HG03342 (cell line): ENCODE measurements at regions not wholly inside any gene's neighbourhood (a gene's known extent, or its start where the extent isn't known, plus 50 kb on each side); places are given as distances from the start of the nearest gene placed in this dataset.

Experiments
- ATAC-seq: cut with Tn5 transposase; IDR thresholded peaks from one replicate; pipeline ENCODE4 v1.9.1; 2021; ENCODE audit warnings: mild to moderate bottlenecking, moderate library complexity; ENCODE audit not compliant: unreplicated experiment

DNA sequence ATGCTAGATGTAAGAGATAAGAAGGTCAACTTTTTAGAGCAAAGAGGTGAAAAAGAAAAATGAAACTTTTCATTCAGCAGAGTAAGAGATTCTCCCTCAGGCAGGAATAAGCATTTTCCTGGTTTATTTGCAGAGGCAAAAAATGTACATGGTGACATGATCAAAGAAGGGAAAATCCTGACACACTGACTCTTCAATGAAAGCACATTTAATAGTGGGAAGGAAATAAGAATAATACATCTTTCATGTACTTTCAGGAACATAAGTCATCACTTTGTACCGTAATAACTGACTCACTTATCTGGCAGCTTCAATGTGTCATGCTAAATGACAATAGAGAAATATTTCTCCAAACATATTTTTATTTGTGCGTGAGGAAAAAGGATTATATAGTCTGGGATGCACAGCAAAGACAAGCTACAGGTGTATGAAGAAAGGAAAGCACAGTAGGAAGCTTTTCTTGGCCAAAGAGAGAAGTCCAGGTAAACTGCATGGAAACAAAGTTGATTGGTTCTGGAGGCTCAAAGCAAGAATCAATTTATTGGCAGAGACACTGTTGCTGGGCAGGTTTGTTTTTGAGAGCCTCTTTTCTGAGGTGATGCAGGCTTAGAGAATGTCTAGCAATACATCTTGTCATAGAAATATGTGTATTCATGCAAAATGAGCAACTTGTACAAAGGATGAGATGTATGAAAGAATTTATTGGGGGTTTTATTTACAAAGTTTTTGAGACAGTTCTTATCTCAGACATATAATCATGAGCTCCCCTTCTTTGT, 1409.0 kb downstream of the PLA2G4A start:
- no peak for ATAC-seq

DNA sequence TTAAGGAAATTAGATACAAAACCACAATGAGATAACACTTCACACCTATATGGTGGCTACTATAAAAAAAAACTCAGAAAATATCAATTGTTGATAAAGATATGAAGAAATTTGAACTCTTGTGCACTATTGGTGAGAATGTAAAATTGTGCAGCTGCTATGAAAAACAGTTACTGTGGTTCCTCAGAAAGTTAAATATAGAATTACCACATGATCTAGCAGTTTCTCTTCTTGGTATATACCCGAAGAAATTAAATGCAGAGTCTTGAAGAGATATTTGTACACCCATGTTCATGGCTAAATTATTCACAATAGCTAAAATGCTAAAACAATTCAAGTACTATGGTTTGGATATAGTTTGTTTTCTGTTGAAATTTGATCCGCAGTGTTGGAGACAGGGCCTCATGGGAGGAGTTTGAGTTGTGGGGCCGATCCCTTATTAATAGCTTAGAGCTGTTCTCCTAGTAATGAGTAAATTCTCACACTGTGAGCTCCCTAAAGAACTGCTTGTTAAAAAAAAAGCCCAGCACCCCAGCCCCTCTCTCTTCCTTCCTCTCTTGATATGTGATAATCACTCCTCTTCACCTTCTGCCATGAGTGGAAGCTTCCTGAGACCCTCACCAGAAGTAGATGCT, 1412.1 kb downstream of the PLA2G4A start:
- ATAC-seq, result no peak

DNA sequence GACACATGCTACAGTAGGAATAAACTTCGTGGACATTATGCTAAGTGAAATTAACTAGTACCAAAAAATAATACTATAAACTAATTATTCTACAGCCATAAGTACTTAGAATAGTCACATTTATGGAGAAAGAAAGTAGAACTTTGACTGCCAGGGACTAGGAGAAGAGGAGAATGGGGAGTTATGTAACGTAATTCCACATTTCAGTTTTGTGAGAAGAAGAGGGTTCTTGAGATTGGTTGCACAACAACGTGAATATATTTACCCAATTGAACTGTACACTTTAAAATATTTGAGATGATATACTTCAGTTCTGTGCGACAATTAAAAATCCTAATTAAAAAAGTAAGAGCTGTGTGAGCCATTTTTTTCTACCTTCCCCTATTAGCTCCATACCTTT, 1412.9 kb downstream of the PLA2G4A start:
- no peak for ATAC-seq

DNA sequence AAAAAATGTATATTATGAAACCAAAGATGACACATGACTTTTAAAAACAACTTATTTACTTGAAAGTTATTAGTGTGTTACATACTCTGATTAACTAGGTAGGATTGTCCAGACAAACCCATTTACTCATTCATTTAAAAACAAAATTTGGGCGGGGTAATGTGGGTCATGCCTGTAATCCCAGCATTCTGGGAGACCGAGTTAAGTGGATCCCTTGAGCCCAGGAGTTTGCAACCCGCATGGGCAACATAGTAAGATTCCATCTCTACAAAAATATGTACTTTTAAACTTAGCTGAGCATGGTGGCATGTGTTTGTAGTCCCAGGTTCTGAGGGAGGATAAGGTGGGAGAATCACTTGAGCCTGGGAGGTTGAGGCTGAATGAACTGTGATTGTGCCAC, 1414.7 kb downstream of the PLA2G4A start:
- ATAC-seq, result no peak

DNA sequence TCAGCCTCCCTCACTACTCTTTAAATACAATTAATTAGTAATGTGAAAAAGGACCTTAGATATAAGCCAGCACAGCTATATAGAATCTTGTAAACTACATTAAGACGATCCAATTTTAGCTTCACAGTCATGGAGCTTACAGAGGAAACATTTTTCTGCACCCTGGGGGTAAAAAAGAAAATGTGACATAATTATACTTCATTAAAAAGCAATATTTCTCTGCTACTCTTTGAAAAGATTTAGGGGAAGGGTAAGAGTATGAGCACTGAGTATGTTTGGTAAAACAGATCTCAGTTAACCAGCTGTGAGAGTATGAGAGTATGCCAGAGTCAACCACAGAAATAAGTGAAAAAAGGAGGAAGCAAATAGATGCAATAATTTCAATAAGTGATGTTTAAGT, 1415.9 kb downstream of the PLA2G4A start:
- ATAC-seq, result no peak

DNA sequence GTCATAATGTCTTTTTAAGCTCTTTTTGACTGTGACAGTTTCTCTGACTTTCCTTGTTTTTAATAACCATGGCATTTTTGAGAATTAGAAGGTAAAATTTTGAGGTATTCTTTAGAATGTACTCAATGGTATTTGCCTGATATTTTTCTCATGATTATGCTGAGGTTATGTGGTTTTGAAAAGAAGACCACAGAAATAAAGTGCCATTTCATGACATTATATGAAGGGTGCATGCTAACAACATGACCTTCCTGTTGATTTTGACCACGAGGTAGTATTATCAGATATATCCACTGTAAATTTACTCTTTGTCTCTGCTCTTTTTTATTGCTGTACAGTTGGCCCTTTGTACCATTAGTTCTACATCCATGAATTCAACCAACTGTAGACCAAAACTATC, 1418.5 kb downstream of the PLA2G4A start:
- no peak for ATAC-seq

DNA sequence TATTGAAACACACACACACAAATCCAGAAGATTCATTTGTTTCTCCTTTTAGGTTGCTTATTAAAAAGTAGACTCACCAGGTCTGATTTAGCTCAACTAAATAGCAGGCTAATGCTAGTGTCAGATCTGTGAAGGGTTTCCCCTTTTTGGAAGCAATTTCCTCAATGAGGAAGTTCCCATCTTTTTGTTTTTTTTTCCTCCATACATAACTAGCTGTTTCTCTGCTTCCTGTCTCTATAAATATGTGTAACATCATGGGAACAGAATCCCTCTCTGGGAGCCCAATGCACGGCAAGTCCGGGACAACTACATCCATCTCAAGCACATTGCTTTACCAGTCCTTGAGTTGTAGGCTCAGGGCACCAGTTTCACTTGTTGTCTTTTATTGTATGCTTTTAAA, 1421.1 kb downstream of the PLA2G4A start:
- no peak for ATAC-seq

- ATAC-seq, result no peak
Observed at GRCh38 chr1:188251036-188251435, 1422.3 kb downstream of the PLA2G4A start.

GRCh38 chr1:188261849-188262248, 1433.1 kb downstream of the PLA2G4A start:
- no peak for ATAC-seq

DNA sequence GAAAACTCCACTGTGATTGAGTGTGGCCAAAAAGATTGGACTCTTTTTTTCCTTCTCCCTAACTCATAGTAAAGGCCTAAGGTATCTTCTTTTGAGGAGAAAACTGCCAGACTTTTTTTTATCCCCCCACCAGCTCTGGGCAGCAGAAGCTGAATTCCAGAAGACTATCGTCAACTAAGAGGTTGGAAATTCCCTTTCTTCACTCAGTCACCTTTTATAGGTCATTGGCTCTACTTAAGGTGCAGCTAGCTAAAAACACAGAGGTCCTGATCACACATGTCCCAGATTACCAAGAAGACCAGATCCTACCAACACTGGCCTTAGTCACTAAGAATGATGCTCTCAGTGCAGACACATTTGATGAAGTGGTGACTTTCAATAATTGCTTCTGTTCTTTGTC, 1441.2 kb downstream of the PLA2G4A start:
- ATAC-seq, result no peak

DNA sequence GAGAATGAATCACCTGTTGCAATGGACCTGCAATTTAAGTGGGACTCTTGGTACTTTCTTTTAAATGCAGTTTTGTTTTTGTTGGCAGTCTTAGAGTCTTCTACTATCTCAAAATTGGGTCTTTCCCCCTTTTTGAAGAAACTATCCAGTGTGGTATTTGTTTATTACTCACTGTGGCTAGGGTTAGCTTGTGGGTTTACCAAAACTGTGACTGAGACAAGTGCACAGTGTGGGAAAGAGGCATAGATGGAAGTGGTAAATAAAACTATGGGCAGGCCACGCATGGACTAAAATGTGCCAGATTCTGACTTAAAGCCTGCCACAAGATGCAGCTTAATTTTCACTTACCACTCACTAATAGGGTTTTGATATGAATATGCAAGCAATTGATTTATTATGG, 1441.7 kb downstream of the PLA2G4A start:
- ATAC-seq, result no peak

GRCh38 chr1:188277771-188278170, 1449.0 kb downstream of the PLA2G4A start:
- ATAC-seq, result no peak

DNA sequence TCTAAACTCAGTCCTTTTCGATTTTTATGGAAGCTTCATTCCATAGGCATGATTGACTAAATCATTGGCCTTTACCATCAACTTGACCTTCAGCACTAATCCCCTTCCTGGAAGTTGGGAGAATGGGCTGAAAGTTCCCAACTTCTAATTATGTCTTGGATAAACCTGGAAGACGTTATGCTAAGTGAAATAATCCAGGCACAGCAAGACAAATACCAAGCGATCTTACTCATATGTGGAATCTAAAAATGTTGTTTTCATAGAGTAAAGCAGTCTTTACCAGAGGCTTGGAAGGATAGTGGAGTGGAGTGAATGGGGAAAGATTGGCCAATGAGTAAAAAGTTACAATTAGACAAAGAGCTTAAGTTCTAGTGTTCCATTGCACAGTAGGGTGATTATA, 1453.2 kb downstream of the PLA2G4A start:
- ATAC-seq, result no peak

GRCh38 chr1:188295157-188295556, 1466.4 kb downstream of the PLA2G4A start:
- no peak for ATAC-seq

DNA sequence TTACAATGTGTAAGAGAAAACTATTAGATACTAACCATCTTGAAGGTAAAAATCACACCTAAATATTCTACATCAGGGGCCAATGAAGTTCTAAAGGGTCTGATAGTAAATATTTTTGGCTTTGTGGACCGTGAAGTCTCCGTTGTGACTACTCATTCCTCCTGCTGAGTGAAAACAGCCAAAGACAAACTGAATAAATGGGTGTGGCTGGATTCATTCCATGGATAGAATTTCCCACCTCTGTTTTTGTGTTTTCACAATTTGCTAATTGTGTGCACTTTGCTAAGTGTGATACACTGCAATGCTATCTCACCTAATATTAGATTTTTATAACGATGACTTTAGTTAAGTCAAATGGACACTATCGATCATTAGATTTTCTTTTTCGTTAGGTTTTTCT, 1474.0 kb downstream of the PLA2G4A start:
- no peak for ATAC-seq

- ATAC-seq, result no peak
Observed at GRCh38 chr1:188314557-188315137, 1485.9 kb downstream of the PLA2G4A start.

GRCh38 chr1:188317894-188318293, 1489.1 kb downstream of the PLA2G4A start:
- no peak for ATAC-seq

DNA sequence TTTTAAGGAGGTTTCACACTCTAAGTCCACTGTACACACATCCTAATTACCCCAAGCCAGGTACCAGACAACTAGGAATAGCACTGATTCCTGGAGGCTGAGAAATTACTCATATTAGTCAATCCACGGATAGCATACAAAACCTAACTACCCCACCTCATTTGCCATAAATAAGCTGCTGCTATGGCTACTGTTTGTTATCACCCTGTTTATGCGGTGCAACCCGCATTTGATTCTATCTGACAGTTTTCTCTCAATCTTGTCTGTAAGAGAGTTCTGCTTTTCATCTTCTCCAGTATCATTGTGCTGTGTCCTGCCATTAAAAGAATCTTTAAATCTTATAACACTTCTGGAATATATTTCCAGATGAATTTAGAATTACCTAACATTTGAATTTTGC, 1496.5 kb downstream of the PLA2G4A start:
- ATAC-seq, result no peak

DNA sequence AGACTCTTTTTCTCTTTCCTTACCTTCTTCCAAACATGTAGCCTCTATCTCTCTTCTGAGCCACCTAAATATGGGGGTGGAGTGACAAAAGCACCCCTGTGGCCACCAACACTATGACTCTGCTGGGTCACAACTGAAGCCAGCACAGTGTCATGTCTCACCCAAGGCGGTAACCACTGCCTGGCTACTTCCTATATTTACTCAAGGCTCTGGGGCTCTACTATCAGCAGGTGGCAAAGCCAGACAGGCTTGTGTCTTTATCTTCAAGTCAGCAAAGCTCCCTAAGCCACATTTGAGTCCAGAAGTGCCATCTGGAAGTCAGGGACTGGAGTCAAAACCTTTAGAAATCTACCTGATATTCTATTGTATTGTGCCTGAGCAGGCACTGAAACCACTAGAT, 1515.2 kb downstream of the PLA2G4A start:
- ATAC-seq, result no peak

DNA sequence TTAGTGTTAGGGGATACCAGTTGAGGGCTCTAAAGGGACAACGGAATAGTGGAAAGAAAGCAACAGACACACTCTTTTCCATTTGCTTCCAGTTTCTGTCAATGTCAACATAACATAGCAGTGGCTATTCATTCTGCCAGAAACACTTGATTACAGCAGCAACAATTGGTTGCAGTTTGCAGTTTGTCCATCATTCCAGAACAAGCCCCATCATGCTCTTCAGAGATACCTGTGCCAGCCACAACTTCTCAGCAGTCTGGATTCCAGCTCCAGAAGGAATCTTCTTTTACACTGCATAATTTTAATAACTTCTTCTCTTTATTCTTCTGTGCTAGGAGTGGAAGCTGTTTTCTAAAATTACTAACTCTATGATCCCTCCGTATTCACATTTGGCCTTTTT, 1521.4 kb downstream of the PLA2G4A start:
- ATAC-seq, result no peak

GRCh38 chr1:188355082-188355481, 1526.3 kb downstream of the PLA2G4A start:
- no peak for ATAC-seq

DNA sequence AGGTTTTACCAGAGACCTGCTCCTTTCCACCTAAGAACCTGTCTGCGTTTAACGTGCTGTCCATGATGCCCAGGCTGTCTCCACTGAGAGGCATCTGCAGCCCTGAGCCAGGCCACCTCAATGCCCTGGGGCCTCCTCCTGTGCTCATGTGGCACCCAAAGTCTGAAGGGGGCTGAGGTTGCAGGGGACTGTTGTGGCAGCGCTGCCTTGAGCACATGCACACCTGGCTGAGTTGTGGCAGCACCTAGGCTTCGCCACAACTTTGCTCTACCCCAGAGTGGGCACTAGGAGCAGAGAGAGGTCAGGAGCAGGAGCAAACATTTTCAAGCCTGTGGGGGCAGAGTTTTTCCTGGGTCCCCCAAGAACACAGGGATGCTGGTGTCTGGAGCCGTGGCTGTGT, 1527.1 kb downstream of the PLA2G4A start:
- ATAC-seq, result no peak
